Fibroblast of skin of back (primary cell): ENCODE measurements at regions not wholly inside any gene's neighbourhood (a gene's known extent, or its start where the extent isn't known, plus 50 kb on each side); places are given as distances from the start of the nearest gene placed in this dataset.
A peak's percentile ranks its signal among the peaks of the same experiment; 100 is the strongest.

ENCODE experiments used
- DNase-seq: peaks from one replicate; pipeline ENCODE4 v3.0.0-alpha.2; 2013

- no peak for DNase-seq
Observed at GRCh38 chr12:47558625-47559345, 147.0 kb downstream of the RPAP3 start.

DNA sequence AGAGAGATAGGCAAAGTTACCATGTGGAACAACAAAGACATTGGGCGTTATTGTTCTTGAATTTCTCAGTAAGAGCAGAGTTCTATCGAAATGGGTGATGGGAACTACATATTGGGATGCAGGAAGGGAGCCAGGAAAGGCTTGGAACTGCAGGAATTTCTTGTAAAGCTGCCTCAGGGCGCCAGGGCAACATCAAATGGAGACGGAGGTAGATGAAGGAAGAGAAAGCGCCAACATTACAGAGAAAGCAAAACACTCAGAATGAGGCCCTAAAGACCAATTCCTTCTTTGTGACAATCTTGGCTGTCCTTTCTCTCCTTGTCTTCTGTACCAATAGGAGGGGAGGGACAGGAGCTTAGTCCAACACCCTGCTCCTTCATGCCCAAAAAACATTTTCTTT lies 148.4 kb downstream of the RPAP3 start:
- no peak for DNase-seq

DNA sequence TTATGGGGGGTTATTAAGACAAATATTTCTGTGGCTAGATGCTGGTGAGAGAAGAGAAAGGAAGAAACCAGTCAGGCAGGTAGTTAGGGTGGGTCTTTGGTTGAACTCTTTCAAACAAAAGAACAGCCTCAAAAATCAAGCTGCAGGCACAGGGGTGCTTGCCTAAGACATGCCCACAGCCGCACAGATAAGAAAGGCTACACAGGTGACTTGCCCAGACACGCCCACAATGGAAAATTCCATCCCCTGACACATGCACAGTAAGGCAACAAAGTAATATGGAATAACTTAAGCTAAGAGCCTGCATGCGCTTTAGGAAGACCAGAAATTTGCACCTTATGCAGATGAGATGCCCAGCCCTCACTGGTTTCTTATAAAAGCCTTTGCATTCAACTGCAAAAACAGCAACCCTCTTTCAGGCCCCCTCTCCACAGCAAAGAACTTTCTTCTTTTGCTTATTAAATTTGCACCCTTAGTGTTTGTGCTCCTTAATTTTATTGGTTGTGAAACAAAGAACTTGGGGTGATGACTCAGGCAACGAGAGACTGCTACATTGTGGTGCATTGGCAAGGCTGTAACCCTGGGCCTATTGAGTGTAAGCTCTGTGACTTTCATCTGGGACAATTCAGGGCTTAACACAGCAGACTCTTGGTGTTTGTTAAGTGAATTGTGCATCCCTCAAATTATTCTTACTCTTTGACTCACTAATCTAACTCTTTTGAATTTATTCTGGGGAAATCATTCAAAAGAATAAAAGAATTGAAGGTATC lies 149.4 kb downstream of the RPAP3 start:
- DNase-seq, result no peak

- DNase-seq, result no peak
Observed at GRCh38 chr12:47554046-47554653, 151.7 kb downstream of the RPAP3 start.

GRCh38 chr12:47553266-47553665 lies 152.6 kb downstream of the RPAP3 start:
- DNase-seq, result no peak

- DNase-seq, result no peak
Observed at GRCh38 chr12:47551426-47551851, 154.4 kb downstream of the RPAP3 start.

- DNase-seq, result no peak
Observed at GRCh38 chr12:47549258-47549657, 156.6 kb downstream of the RPAP3 start.

- DNase-seq, result no peak
Observed at GRCh38 chr12:47548401-47548800, 157.4 kb downstream of the RPAP3 start.

DNA sequence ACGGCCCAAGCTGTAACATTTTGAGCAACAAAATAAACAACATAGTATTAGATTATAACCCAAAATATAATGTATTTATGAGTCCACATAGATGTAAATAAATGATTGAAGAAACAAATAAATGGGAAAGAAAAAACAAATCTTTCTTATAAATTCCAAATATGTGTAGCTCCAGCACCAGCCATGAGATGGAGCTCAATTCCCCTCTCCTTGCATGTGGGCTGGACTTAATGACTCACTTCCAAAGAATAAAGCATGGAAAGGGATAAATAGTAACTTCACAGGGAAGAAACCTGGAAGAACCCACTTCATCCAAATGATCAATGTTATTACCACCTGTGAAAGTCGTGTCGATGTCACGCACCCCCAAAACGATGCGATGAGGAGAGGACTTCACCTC lies 158.8 kb downstream of the RPAP3 start:
- DNase-seq, result peak; percentile 48

- DNase-seq, result no peak
Observed at GRCh38 chr12:47545938-47546609, 159.8 kb downstream of the RPAP3 start.

GRCh38 chr12:47534695-47535094 lies 171.1 kb downstream of the RPAP3 start:
- DNase-seq, result peak; percentile 28

- no peak for DNase-seq
Observed at GRCh38 chr12:47530050-47530449, 175.8 kb downstream of the RPAP3 start.

- DNase-seq, result peak; percentile 49
Observed at GRCh38 chr12:47527816-47528215, 178.0 kb downstream of the RPAP3 start.

- no peak for DNase-seq
Observed at GRCh38 chr12:47520029-47520428, 185.8 kb downstream of the RPAP3 start.

GRCh38 chr12:47517122-47517521 lies 188.7 kb downstream of the RPAP3 start:
- DNase-seq, result no peak

DNA sequence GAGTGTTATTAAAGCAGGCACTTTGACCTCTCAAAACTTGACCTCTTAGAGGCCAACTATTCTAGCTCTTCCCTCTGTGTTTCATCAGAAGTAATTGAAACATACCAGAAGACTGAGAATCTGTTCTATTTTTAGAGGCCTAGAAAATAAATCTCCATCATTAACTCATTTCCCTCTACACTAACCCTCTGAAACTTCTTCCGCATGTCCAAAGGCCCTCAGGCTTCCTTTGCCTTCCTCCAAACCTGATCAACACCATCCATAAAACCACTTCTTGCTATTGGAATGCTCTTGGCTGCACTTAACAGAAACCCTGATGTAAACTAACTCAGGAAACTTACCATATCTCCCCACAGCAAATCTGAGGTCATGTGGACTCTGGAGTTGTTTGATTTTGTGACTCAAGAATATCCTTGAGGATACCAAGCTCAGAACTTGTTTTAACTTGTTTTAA lies 196.4 kb downstream of the RPAP3 start:
- DNase-seq, result peak; percentile 53

- peak; percentile 33 for DNase-seq
Observed at GRCh38 chr12:47507221-47507620, 198.6 kb downstream of the RPAP3 start.

DNA sequence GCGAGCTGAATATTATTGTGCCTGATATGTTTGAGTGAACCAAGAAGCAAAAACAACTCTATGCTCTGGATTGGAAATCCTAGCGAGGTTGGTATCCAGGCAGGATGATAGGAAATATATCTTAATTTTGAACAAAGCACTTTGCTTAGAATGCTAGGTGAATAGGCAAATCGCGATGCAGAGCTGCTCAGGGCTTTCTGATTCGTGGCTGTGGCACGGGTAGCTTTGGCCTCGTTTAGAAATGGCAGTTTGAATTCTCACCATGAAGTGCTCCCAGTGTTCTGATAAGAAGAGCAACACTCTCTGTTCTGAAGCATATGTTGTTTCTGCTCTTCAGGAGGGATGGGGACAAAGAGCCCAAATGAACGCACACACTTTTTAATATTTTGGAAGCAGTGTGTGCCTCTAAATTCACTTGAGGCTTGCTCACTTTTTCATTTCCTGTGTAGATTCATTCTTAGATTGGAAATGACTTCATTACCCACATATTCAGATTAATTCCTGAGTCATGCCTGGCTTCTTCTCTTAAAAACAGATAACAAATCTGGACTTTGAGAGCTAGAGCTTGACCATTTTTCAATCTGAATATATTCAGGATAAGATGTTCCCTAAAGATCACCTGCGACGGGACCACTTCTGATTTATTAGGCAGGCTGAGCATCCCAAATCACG lies 200.9 kb downstream of the RPAP3 start:
- peak; percentile 81 for DNase-seq

GRCh38 chr12:47493801-47494200 lies 212.0 kb downstream of the RPAP3 start:
- DNase-seq, result no peak

DNA sequence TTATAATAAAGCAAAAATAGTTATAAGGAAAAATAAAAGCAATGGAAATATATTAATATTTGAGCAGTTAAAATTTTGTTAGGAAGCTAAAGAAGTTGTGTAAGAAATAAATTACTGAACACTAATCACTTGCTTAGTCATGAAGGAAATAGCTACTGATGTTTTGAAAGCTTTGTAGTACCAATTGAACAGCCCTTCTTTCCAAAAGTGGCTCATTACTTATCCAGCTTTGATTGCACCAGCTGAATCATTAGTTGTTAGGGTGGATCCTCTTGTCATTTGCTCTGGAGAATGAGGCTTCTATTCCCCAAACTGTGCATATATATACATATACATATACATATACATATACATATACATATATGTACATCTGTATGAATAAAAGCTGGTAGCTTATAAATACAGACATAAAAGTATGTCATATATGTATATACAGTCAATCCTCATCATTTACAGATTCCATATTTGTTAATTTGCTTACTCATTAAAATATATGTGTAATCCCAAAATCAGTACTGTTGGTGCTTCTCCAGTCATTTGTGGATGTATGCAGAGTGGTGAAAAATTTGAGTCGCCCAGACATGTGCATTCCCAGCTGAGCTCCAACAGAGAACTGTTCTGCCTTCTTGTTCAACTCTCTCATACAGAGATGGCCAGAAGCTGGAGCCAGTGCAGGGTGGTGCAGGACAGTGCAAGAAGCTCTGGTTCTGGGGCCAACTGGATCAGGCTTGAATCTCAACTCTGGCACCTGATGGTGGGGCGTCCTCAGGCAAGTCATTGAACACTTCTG lies 214.1 kb downstream of the RPAP3 start:
- DNase-seq, result no peak

DNA sequence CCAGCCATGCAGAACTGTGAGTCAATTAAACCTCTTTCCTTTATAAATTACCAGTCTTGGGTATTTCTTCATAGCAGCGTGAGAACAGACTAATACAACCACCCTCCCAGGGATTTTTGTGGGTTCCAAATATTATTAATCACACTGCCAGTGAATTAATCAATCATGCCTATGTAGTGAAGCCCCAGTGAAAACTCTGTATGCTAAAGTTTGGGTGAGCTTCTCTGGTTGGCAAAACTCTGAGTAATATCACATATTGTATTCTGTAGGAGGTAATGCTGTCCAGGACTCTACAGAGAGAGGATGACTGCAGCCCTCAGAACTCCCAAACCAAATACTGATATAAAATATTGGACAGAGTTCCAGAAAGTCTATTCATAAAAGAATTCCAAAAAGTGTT lies 216.9 kb downstream of the RPAP3 start:
- no peak for DNase-seq

GRCh38 chr12:47481041-47481440 lies 224.8 kb downstream of the RPAP3 start:
- no peak for DNase-seq
